HCT116 (cell line): ENCODE measurements at regions not wholly inside any gene's neighbourhood (a gene's known extent, or its start where the extent isn't known, plus 50 kb on each side); places are given as distances from the start of the nearest gene placed in this dataset.

ENCODE experiments used
- EZH2 ChIP-seq: fragments of 200-600 bp; sonication (generic); IDR thresholded peaks from 2 replicates; pipeline ENCODE4 v1.6.1; 2017; ENCODE audit warnings: antibody characterized with exemption, mixed run types
- EZH2phosphoT487 ChIP-seq: fragments of 200-600 bp; IDR thresholded peaks from 2 replicates; pipeline ENCODE4 v1.6.1; 2018; ENCODE audit warnings: antibody characterized with exemption, borderline replicate concordance
- RAD21 ChIP-seq: IDR thresholded peaks from 2 replicates; pipeline ENCODE4 v1.6.1; 2012; ENCODE audit warnings: low read depth, mild to moderate bottlenecking
- ZFX ChIP-seq: fragments of 450-650 bp; IDR thresholded peaks from 2 replicates; pipeline ENCODE4 v1.6.1; 2017
- ZNF274 ChIP-seq: fragments of 200-500 bp; sonication (Bioruptor generic); IDR thresholded peaks from 2 replicates; pipeline ENCODE4 v1.6.1; 2014; ENCODE audit warnings: mild to moderate bottlenecking, low read depth, low read length, inconsistent platforms
- TF ChIP-seq, protein P1 (sequence below), 3 experiments: fragments of 200-600 bp in 1 of 3; sonication (generic) in 1 of 3; IDR thresholded peaks in 2 of 3; conservative IDR thresholded peaks in 1 of 3; 2 replicates each; pipeline ENCODE4 v1.5.1; 2012 to 2017; ENCODE audit warnings: low read depth in 2 of 3, low read length in 2 of 3, antibody characterized with exemption in 1 of 3, borderline replicate concordance in 1 of 3, control low read depth in 1 of 3, mild to moderate bottlenecking in 1 of 3, mixed read lengths in 1 of 3, mixed run types in 1 of 3, moderate library complexity in 1 of 3; ENCODE audit not compliant: insufficient read depth in 1 of 3
- TF ChIP-seq, protein P2 (sequence below): IDR thresholded peaks from 2 replicates; pipeline ENCODE4 v1.6.1; 2011; ENCODE audit warnings: mild to moderate bottlenecking, low read length, moderate library complexity; ENCODE audit not compliant: insufficient replicate concordance; ENCODE audit errors: extremely low read depth

DNA sequence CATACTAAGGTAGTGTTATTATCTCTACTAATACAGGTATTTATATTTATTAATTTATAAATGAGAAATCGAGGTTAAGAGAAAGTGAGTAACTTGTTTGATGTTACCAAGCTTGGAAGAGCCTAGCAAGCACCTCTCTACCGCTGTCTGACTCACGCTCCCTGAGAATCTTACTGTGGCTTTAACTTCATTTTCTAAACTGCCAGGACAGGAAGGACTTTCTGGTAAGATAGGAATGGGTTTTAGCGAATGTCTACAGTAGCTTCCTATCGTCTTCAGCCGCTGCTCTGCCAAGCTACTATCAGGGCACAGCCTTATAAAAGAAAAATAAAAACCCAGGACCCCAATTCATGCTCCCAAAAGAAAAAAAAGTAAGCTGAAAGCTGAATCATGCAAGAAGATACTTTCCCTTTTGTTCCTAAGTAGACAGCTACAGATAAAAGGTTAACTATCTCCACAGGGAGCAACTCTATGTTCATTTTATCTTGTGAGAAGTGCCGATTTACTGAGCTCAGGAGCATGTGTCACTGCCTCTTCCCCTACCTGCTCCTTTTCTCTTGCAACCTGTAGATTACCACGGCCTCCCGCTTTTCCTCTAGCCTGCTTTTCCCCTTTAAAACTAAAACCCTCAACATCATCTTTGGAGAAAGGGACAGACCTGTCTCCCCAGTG, 60.2 kb downstream of the THNSL1 start:
- TF ChIP-seq, protein P1, sequence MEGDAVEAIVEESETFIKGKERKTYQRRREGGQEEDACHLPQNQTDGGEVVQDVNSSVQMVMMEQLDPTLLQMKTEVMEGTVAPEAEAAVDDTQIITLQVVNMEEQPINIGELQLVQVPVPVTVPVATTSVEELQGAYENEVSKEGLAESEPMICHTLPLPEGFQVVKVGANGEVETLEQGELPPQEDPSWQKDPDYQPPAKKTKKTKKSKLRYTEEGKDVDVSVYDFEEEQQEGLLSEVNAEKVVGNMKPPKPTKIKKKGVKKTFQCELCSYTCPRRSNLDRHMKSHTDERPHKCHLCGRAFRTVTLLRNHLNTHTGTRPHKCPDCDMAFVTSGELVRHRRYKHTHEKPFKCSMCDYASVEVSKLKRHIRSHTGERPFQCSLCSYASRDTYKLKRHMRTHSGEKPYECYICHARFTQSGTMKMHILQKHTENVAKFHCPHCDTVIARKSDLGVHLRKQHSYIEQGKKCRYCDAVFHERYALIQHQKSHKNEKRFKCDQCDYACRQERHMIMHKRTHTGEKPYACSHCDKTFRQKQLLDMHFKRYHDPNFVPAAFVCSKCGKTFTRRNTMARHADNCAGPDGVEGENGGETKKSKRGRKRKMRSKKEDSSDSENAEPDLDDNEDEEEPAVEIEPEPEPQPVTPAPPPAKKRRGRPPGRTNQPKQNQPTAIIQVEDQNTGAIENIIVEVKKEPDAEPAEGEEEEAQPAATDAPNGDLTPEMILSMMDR (IDR thresholded peaks at IDR 0.05 in 2 of 3, conservative IDR thresholded peaks at IDR 0.05 in 1 of 3; ENCODE audit: borderline replicate concordance in 1 of 3, insufficient read depth in 1 of 3, low read depth in 2 of 3, low read length in 2 of 3): no peak
- TF ChIP-seq ZFX (no peak), EZH2phosphoT487 (no peak), RAD21 (no peak), ZNF274 (no peak), EZH2 (no peak)
- TF ChIP-seq, protein P2, sequence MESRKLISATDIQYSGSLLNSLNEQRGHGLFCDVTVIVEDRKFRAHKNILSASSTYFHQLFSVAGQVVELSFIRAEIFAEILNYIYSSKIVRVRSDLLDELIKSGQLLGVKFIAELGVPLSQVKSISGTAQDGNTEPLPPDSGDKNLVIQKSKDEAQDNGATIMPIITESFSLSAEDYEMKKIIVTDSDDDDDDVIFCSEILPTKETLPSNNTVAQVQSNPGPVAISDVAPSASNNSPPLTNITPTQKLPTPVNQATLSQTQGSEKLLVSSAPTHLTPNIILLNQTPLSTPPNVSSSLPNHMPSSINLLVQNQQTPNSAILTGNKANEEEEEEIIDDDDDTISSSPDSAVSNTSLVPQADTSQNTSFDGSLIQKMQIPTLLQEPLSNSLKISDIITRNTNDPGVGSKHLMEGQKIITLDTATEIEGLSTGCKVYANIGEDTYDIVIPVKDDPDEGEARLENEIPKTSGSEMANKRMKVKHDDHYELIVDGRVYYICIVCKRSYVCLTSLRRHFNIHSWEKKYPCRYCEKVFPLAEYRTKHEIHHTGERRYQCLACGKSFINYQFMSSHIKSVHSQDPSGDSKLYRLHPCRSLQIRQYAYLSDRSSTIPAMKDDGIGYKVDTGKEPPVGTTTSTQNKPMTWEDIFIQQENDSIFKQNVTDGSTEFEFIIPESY: no peak
